B cell (primary cell): ENCODE measurements at regions not wholly inside any gene's neighbourhood (a gene's known extent, or its start where the extent isn't known, plus 50 kb on each side); places are given as distances from the start of the nearest gene placed in this dataset.

Experiments
- ATAC-seq: fragments of 200-7000 bp; cut with Tn5 transposase; one replicate; pipeline ENCODE4 v1.10.0; 2021; ENCODE audit warnings: low read depth, mild to moderate bottlenecking, moderate number of reproducible peaks, moderate library complexity
- CTCF ChIA-PET: fragments of 350-600 bp; sonication (Branson Sonifier 250); formaldehyde crosslinking; loops from one replicate; lab custom pipeline; 2021; ENCODE audit warnings: antibody characterized with exemption, inconsistent platforms; lab: Charles Lee
- POLR2A ChIA-PET: fragments of 350-600 bp; sonication (Branson Sonifier 250); formaldehyde crosslinking; loops from one replicate; lab custom pipeline; 2021; ENCODE audit warnings: antibody characterized with exemption; lab: Charles Lee
- DNase-seq: peaks from one replicate; pipeline ENCODE4 v3.0.0; 2013
- H2AFZ ChIP-seq: 2 replicates; pipeline ENCODE4 v1.6.1; 2012; ENCODE audit warnings: mild to moderate bottlenecking, low read depth, low read length; ENCODE audit not compliant: insufficient read depth, poor library complexity, severe bottlenecking
- H3K27ac ChIP-seq, 2 donors: 1 replicate in 1 of 2; 2 replicates in 1 of 2; pipeline ENCODE4 v1.5.1; 2012 to 2013; ENCODE audit warnings: low read length in 2 of 2, mild to moderate bottlenecking in 2 of 2, moderate library complexity in 1 of 2
- H3K27me3 ChIP-seq, 4 experiments: fragments of 200-600 bp in 1 of 4; sonication (generic) in 1 of 4; replicated peaks in 1 of 4; 1 replicate in 2 of 4; 2 replicates in 2 of 4; pipeline versions ENCODE4 v1.6.1 to v1.7.0; 2013 to 2016; ENCODE audit warnings: low read length in 3 of 4, mild to moderate bottlenecking in 2 of 4, mixed read lengths in 1 of 4, moderate library complexity in 1 of 4; ENCODE audit not compliant: insufficient read depth in 4 of 4, control insufficient read depth in 3 of 4; ENCODE audit errors: control extremely low read depth in 1 of 4
- H3K36me3 ChIP-seq, 2 experiments: replicated peaks in 1 of 2; 1 replicate in 1 of 2; 2 replicates in 1 of 2; pipeline versions ENCODE4 v1.6.1 to v1.7.1; 2013; ENCODE audit warnings: low read length in 1 of 2; ENCODE audit not compliant: insufficient read depth in 2 of 2, control insufficient read depth in 1 of 2; ENCODE audit errors: control extremely low read depth in 1 of 2, extremely low read depth in 1 of 2
- H3K4me1 ChIP-seq, 2 donors: fragments of 200-600 bp in 1 of 2; sonication (generic) in 1 of 2; 1 replicate in 1 of 2; 2 replicates in 1 of 2; pipeline versions ENCODE4 v1.5.1 to v1.6.1; 2013 to 2017; ENCODE audit warnings: low read length in 2 of 2; ENCODE audit not compliant: control insufficient read depth in 2 of 2, insufficient read depth in 2 of 2
- H3K4me2 ChIP-seq: replicated peaks from 2 replicates; pipeline ENCODE3; 2012; ENCODE audit warnings: mild to moderate bottlenecking, low read depth, low read length; ENCODE audit not compliant: poor library complexity, severe bottlenecking
- H3K4me3 ChIP-seq, 5 experiments: fragments of 200-600 bp in 1 of 5; sonication (generic) in 1 of 5; 1 replicate in 3 of 5; 2 replicates in 2 of 5; pipeline versions ENCODE4 v1.5.1 to v1.7.0; 2011 to 2016; ENCODE audit warnings: low read length in 4 of 5, mild to moderate bottlenecking in 4 of 5, low read depth in 2 of 5, control low read depth in 1 of 5, moderate library complexity in 1 of 5; ENCODE audit not compliant: insufficient read depth in 1 of 5; ENCODE audit errors: control extremely low read depth in 1 of 5, extremely low read depth in 1 of 5
- H3K79me2 ChIP-seq: fragments of 200-600 bp; sonication (generic); one replicate; pipeline ENCODE4 v1.6.0; 2016; ENCODE audit warnings: low read length; ENCODE audit not compliant: control insufficient read depth, insufficient read depth
- H3K9ac ChIP-seq: fragments of 200-600 bp; sonication (generic); 2 replicates; pipeline ENCODE4 v1.6.1; 2017; ENCODE audit warnings: mild to moderate bottlenecking, low read length, moderate library complexity
- H3K9me3 ChIP-seq, 3 donors: one replicate each; pipeline versions ENCODE4 v1.6.1 to v1.7.1; 2013; ENCODE audit warnings: low read length in 2 of 3; ENCODE audit not compliant: control insufficient read depth in 2 of 3, insufficient read depth in 1 of 3; ENCODE audit errors: control extremely low read depth in 1 of 3
- H4K20me1 ChIP-seq: 2 replicates; pipeline ENCODE4 v1.6.0; 2012; ENCODE audit warnings: mild to moderate bottlenecking, low read length; ENCODE audit not compliant: insufficient read depth, control insufficient read depth, poor library complexity, severe bottlenecking
- H3K27ac Mint-ChIP-seq: one replicate; pipeline ENCODE4 v1.8.0; 2021; ENCODE audit warnings: mixed read lengths
- H3K27me3 Mint-ChIP-seq: one replicate; pipeline ENCODE4 v1.8.0; 2021; ENCODE audit warnings: mixed read lengths
- H3K4me1 Mint-ChIP-seq: one replicate; pipeline ENCODE4 v1.8.0; 2021; ENCODE audit warnings: mixed read lengths
- H3K4me3 Mint-ChIP-seq: one replicate; pipeline ENCODE4 v1.8.0; 2021; ENCODE audit warnings: mixed read lengths
- H3K9me3 Mint-ChIP-seq: one replicate; pipeline ENCODE4 v1.8.0; 2022; ENCODE audit warnings: mixed read lengths; ENCODE audit not compliant: insufficient read depth
- EZH2 ChIP-seq: IDR thresholded peaks from 2 replicates; pipeline ENCODE4 v1.6.1; 2012; ENCODE audit warnings: borderline replicate concordance, low read depth, mild to moderate bottlenecking, moderate library complexity, low read length; ENCODE audit not compliant: insufficient read depth, poor library complexity, severe bottlenecking
- WGBS: methylation state at CpG from one replicate; pipeline ENCODE4 v1.1.5; 2013; ENCODE audit warnings: missing lambda C conversion rate; ENCODE audit not compliant: insufficient coverage; 5-methylcytosine and 5-hydroxymethylcytosine counted together
- intact Hi-C: fragments of 100-400 bp; cut with micrococcal nuclease; formaldehyde crosslinking; loops from one replicate; pipeline ENCODE4 v1.10.0; 2022
- TF ChIP-seq, protein P1 (sequence below): fragments of 200-600 bp; IDR thresholded peaks from one replicate; pipeline ENCODE4 v1.8.0; 2022; ENCODE audit warnings: antibody characterized with exemption, mild to moderate bottlenecking

DNA sequence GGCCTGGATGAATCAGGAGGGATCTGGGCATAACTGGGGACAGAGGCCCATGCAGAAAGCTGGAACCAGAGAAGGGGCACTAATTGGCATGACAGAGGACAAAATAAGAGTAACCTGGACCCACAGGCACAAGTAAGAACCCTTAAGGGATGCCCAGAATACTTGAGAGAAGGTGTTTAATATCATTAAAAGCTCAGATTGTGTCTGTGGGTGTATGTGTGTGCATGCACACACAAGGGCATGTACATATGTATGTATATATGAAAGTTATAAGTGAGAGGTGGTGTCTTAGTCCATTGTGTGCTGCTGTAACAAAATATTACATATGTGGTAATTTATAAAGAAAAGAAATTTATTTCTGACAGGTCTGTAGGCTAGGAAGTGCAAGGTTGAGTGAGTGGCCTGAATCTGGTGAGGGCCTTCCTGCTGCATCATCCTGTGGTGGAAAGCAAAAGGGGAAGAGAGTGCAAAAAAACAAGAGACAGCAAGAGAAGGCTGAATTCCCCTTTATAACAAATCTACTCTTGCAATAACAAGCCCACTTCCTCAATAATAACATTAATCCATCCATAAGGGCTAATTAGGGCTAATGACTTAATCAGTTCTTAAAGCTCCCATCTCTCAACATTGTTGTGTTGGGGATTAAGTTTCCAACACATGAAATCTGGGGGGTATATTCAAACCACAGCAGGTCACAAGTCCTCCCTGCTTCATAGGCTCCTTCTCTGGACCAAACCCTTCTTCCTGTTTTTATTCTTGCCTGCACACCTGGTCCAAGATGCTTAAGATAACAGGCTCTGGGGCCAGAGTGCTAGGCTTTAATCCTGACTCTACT is 68.3 kb upstream of the POU2AF2 start:
- Histone ChIP-seq H3K9ac (peak overlapping the region; percentile 26), H4K20me1 (no peaks in the 10 kb centered on the region), H3K4me1 (peaks cover 62 to 64% of the 10 kb centered on the region in 2 donors), H2AFZ (peak overlapping the region; percentile 4), H3K4me3 (peak overlapping the region in 2 of 5 experiments; percentile 29 to 42), H3K27ac (peak overlapping the region; percentile 84 to 90), H3K9me3 (no peaks in the 10 kb centered on the region), H3K4me2 (peak overlapping the region; percentile 67), H3K27me3 (no peaks in the 10 kb centered on the region), H3K79me2 (no peaks in the 10 kb centered on the region), H3K36me3 (no peaks in the 10 kb centered on the region)
- ChIA-PET POLR2A (interaction anchor here (0.6 to 0.9 kb wide), 5 partner anchors 12 to 251 kb away, joined by 3 to 8 read pairs (median 5); no protein-coding TSS in a partner anchor), CTCF (interaction anchor here (0.9 to 1.6 kb wide), 5 partner anchors 9 to 246 kb away, joined by 3 to 5 read pairs (median 4); no protein-coding TSS in a partner anchor)
- Mint-ChIP-seq H3K4me3 (peak overlapping the region; percentile 69), H3K4me1 (peaks cover 67% of the 10 kb centered on the region), H3K27ac (peak overlapping the region; percentile 95), H3K27me3 (no peaks in the 10 kb centered on the region), H3K9me3 (no peaks in the 10 kb centered on the region)
- peak; percentile 86 for DNase-seq
- intact Hi-C loops: loop anchor here (1.0 to 10.0 kb wide), 5 partner anchors 9 to 745 kb away; partner anchors contain the start of gene POU2AF1
- no peak for TF ChIP-seq EZH2
- peak; percentile 83 for ATAC-seq

DNA sequence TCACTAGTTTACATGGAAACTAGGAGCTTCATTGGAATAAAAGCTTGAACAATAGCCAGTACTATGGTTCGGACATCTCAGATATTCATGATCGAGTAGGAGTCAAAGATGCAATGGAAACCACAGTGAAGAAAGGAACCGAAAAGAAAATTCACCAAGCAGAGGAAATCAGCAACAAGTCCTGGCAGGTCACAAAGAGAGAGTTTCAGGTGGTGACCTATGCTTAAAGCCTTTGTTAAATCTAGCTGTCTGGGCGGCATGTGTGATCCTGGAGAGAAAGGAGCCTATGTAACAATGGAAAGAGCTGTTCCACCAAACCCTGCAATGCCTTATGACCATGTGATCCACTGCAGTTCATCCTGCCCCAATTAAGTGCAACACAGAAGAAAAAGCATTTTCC is 68.9 kb upstream of the POU2AF2 start:
- DNase-seq (no peak), ATAC-seq (no peak)
- Histone ChIP-seq H3K4me3 (peak overlapping the region in 1 of 5 experiments; percentile 25), H3K27me3 (no peaks in the 10 kb centered on the region), H3K27ac (peak overlapping the region; percentile 84 to 90), H4K20me1 (no peaks in the 10 kb centered on the region), H3K36me3 (no peaks in the 10 kb centered on the region), H3K9me3 (no peaks in the 10 kb centered on the region), H3K79me2 (no peaks in the 10 kb centered on the region), H2AFZ (peak overlapping the region; percentile 4), H3K4me1 (peaks cover 62 to 64% of the 10 kb centered on the region in 2 donors), H3K9ac (peak overlapping the region; percentile 9), H3K4me2 (peak overlapping the region; percentile 67)
- H3K9me3 Mint-ChIP-seq: no peaks in the 10 kb centered on the region
- H3K4me3 Mint-ChIP-seq: peak overlapping the region; percentile 69
- WGBS: 13% methylated on average over 3 of the region's 4 CpGs
- ChIA-PET POLR2A (no interaction called here), CTCF (interaction anchor here (0.9 to 1.6 kb wide), 5 partner anchors 10 to 247 kb away, joined by 3 to 5 read pairs (median 4); no protein-coding TSS in a partner anchor)
- intact Hi-C loops: loop anchor here (1.0 to 10.0 kb wide), 5 partner anchors 10 to 744 kb away; partner anchors contain the start of gene POU2AF1
- H3K27ac Mint-ChIP-seq: peak overlapping the region; percentile 95
- H3K27me3 Mint-ChIP-seq: no peaks in the 10 kb centered on the region
- no peak for TF ChIP-seq EZH2
- TF ChIP-seq, protein P1, sequence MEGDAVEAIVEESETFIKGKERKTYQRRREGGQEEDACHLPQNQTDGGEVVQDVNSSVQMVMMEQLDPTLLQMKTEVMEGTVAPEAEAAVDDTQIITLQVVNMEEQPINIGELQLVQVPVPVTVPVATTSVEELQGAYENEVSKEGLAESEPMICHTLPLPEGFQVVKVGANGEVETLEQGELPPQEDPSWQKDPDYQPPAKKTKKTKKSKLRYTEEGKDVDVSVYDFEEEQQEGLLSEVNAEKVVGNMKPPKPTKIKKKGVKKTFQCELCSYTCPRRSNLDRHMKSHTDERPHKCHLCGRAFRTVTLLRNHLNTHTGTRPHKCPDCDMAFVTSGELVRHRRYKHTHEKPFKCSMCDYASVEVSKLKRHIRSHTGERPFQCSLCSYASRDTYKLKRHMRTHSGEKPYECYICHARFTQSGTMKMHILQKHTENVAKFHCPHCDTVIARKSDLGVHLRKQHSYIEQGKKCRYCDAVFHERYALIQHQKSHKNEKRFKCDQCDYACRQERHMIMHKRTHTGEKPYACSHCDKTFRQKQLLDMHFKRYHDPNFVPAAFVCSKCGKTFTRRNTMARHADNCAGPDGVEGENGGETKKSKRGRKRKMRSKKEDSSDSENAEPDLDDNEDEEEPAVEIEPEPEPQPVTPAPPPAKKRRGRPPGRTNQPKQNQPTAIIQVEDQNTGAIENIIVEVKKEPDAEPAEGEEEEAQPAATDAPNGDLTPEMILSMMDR: no peak
- peaks cover 63% of the 10 kb centered on the region for H3K4me1 Mint-ChIP-seq
